EH (cell line): ENCODE measurements at regions not wholly inside any gene's neighbourhood (a gene's known extent, or its start where the extent isn't known, plus 50 kb on each side); places are given as distances from the start of the nearest gene placed in this dataset.
"Not testable (repeated sequence)": the region's sequence is repeated elsewhere in the genome, so short reads cannot be mapped to it uniquely, and the experiment has no call there.

Experiments
- DNase-seq: peaks from one replicate; pipeline ENCODE4 v3.0.0-alpha.2; 2015; ENCODE audit warnings: low read depth

GRCh38 chr3:65037861-65038260 lies 350.1 kb upstream of the ADAMTS9 start:
- DNase-seq: no peak

- no peak for DNase-seq
These were observed 347.4 kb upstream of the ADAMTS9 start for GRCh38 chr3:65035246-65035645.

DNA sequence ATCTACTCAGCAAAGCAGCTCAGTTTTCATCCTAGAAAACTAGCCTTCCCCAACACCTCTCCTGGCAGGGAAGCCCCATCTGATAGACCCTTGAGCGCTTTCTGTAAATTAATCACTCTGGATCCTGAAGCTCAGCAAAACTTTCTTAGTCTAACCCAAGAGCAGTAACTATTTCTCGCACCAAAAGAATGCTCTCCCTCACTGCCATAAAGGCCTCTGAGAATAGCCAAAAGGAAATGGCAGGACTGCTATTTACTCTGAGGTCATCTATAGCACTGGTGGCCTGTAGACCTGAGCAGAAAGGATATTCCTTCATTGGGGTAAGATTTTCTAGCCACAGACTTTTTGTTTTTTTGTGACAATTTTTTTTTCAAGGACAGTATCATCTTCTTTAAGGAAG lies 345.8 kb upstream of the ADAMTS9 start:
- peak; percentile 40 for DNase-seq

- peak; percentile 84 for DNase-seq
These were observed 343.2 kb upstream of the ADAMTS9 start for GRCh38 chr3:65030847-65031463.

GRCh38 chr3:65030014-65030627 lies 342.3 kb upstream of the ADAMTS9 start:
- DNase-seq: no peak

- DNase-seq: no peak
These were observed 341.3 kb upstream of the ADAMTS9 start for GRCh38 chr3:65029130-65029529.

DNA sequence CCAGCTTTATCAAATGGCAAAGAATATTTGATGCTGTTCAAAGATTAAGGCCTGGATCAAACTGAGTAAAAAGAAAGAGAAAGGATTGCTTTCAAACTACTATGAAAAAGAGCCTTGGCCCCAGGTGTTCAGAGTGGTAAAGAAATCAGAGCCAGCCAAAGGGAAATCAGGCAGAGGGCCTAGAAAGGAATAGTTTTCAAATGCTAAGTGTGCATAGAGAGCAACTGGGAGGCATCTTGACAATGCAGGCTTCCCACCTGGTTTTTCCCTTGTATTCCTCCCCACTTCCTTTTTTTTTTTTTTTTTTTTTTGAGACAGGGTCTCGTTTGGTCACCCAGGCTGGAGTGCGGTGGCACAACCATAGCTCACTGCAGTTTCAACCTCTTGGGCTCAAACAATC lies 340.2 kb upstream of the ADAMTS9 start:
- DNase-seq: no peak

GRCh38 chr3:65027335-65027734 lies 339.5 kb upstream of the ADAMTS9 start:
- no peak for DNase-seq

GRCh38 chr3:65026151-65026550 lies 338.4 kb upstream of the ADAMTS9 start:
- DNase-seq: no peak

GRCh38 chr3:65024148-65024547 lies 336.3 kb upstream of the ADAMTS9 start:
- no peak for DNase-seq

DNA sequence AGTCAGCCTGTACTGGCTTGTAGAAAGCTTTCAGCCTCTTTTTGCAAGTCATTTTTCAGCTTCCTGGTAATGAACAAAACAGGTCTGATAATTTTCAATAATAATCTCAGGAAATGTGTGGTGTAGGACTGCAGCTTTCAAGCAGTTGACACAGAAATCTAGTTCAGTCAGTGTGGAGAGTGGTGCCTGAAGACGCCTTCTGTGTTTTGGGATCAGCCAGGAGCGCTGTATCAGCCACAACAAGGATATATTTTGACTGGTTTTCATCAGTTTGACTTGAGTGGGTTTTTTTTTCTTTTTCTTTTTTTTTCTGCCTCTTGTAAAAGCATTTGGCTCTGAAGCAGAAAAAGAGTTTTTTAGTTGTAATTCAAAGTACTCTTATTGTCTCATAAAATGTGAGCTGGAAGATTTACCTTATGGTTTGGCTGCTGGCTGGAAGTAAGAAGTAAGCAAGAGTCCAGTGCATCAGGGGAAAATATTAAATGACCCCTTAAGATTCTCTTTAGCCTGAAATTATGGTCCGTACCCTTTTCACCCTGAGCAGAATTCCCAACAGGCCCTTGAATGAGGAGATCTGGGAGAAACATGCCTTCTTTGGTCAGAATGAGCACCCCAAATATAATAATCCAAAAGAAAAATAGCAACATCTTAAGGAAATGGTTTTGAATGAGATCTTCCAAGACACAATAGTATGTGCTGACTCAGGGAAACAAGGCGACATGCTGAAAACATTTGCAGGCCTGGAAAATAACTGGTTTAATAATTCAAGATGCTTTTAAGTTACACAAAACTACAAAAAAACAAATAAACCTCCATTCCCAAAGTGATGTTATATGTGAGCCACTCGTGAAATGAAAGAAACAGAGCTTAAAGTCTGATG lies 332.7 kb upstream of the ADAMTS9 start:
- DNase-seq: no peak

DNA sequence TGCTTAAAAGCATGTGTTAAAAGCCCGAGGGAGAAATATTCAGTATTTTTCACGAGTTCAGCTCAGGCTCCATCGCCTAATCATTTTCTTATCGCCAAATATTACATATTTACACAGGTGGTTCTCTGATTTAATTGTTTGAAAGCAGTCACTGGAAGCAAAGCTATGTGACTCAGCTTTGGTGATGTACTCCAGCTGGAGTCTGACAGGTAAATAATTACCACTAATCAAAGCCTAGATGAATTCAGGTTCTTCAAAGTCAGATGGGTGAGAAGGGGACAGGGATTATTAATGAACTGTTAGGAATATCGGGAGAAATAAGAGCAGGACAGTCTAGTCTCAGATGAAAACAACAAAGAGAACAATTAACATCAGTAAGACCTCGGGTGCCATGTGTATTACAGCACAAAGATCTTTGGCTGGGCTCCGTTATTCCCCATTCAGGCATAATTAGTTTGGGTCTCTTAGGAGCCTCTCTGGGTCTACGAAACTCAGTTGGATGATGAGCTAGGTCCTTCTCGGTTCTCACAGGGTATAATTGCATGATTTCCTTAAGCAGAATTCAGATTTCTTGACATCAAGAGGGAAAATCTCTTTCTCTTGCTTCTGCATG lies 331.7 kb upstream of the ADAMTS9 start:
- no peak for DNase-seq

GRCh38 chr3:65018801-65019200 lies 331.0 kb upstream of the ADAMTS9 start:
- DNase-seq: no peak

- no peak for DNase-seq
These were observed 329.6 kb upstream of the ADAMTS9 start for GRCh38 chr3:65017359-65017758.

DNA sequence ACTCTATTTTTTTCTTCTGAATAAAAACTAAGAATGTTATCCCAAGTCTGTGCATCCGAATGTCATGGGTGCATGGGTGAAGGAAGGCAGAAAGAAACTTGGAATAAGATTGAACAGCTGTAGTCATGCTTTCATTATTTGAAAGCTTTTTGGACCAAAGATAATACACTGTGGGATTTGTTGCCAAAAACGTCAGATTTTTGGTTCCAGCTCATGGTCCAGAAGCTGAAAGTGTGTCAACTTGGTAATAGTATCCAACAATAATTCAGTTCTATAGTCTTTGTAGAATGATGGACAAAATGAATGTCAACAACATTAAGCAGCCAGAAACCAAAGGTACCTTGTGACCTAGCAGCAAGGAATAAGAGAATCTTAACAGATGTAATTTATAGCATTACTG lies 327.9 kb upstream of the ADAMTS9 start:
- DNase-seq: no peak

GRCh38 chr3:65013053-65013452 lies 325.3 kb upstream of the ADAMTS9 start:
- no peak for DNase-seq

DNA sequence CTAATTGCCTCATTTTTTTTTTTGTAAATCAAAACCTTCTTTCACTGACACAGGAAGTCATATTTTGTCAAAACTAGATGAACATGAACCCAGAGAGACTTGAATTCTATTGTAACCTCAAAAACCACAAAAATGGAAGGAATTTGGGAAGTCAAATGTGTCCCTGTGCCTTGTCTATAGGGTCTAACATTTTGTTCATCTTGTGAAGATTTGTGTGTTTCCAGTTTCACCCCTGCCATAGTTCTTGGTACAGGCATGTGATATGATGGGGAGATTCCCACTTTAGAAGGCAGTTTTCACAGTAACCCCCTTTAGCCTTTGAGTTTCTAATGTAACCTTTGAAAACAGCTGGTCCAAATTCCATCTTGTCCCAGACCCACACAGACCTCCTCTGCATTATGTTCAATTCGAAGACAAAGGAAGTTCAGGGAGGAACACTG lies 318.5 kb upstream of the ADAMTS9 start:
- DNase-seq: peak; percentile 88

DNA sequence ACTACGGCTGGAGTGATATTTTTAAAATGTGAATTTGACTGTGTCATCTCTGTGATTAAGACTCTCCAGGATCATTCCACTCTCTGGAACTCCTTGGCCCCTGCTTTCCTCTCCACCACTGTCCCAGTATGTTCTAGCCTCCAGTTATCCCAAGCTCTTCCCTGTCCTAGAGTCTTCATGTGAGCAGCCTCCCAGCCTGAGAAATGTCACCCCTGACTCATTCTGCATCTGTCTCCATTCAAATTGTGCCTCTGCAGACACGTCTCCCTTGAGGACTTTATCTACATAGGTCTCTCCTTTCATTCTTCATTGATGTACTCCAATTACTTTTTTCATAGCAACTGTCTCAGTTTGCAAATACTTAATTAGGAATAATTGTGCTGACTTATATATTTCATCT lies 317.7 kb upstream of the ADAMTS9 start:
- DNase-seq: peak; percentile 74

- DNase-seq: peak; percentile 4
These were observed 317.0 kb upstream of the ADAMTS9 start for GRCh38 chr3:65004795-65005295.

- DNase-seq: peak; percentile 43
These were observed 316.5 kb upstream of the ADAMTS9 start for GRCh38 chr3:65004306-65004705.

GRCh38 chr3:65001119-65001518 lies 313.3 kb upstream of the ADAMTS9 start:
- not testable (repeated sequence) for DNase-seq

DNA sequence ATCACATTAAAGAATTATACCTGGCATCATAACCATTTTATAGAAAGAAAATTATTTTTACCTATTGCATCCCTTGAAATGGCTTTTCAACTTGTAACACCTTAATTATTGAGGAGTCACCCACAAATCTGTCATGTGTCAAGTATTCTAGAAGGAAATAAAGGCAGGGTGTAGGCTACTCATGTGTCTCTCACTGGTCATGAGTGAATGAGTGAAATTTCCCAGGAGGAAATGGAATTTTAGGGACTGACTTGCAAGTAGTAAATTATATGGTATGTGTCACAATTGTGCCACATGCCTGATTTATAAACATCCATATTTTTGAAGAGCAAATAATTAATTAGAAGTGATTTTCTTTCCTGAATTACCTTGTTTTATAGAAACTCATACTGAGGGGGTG lies 310.5 kb upstream of the ADAMTS9 start:
- no peak for DNase-seq
